Stimulated activated CD8-positive, alpha-beta memory T cell treated with anti-CD3 and anti-CD28 coated beads, Interleukin-7, amount 100 ng/mL, for 1 hour (primary cell): ENCODE measurements at regions not wholly inside any gene's neighbourhood (a gene's known extent, or its start where the extent isn't known, plus 50 kb on each side); places are given as distances from the start of the nearest gene placed in this dataset.
"Not testable (repeated sequence)": the region's sequence is repeated elsewhere in the genome, so short reads cannot be mapped to it uniquely, and the experiment has no call there.

ENCODE experiments used
- DNase-seq, 2 donors: peaks; one replicate each; pipeline ENCODE4 v3.0.0-alpha.2; 2020; ENCODE audit warnings: low read depth in 2 of 2

- DNase-seq = no peak
Observed at GRCh38 chr9:29212397-29213387, 1639.4 kb upstream of the C9orf72 start.

GRCh38 chr9:29213417-29214153, 1640.3 kb upstream of the C9orf72 start, which contains the start of gene LINGO2:
Gene LINGO2, minus strand, starts transcription at chr9:29213601.
- no peak for DNase-seq

GRCh38 chr9:29214154-29214689, 1640.9 kb upstream of the C9orf72 start:
- DNase-seq = no peak

GRCh38 chr9:29214690-29215253, 1641.5 kb upstream of the C9orf72 start:
- no peak for DNase-seq

- no peak for DNase-seq
Observed at GRCh38 chr9:29217966-29218365, 1644.7 kb upstream of the C9orf72 start.

GRCh38 chr9:29220596-29221251, 1647.4 kb upstream of the C9orf72 start:
- DNase-seq = no peak

GRCh38 chr9:29228558-29228957, 1655.3 kb upstream of the C9orf72 start:
- no peak for DNase-seq

- DNase-seq = no peak
Observed at GRCh38 chr9:29230931-29231330, 1657.7 kb upstream of the C9orf72 start.

GRCh38 chr9:29233193-29233592, 1659.9 kb upstream of the C9orf72 start:
- DNase-seq = no peak

GRCh38 chr9:29241320-29241719, 1668.0 kb upstream of the C9orf72 start:
- no peak for DNase-seq

GRCh38 chr9:29245351-29245750, 1672.1 kb upstream of the C9orf72 start:
- DNase-seq = no peak

GRCh38 chr9:29270400-29270799, 1697.1 kb upstream of the C9orf72 start:
- DNase-seq = not testable (repeated sequence)

GRCh38 chr9:29282121-29282520, 1708.8 kb upstream of the C9orf72 start:
- no peak for DNase-seq

GRCh38 chr9:29285818-29286217, 1712.5 kb upstream of the C9orf72 start:
- DNase-seq = no peak

- DNase-seq = no peak
Observed at GRCh38 chr9:29289365-29289764, 1716.1 kb upstream of the C9orf72 start.

GRCh38 chr9:29290516-29290915, 1717.2 kb upstream of the C9orf72 start:
- no peak for DNase-seq

GRCh38 chr9:29297592-29297991, 1724.3 kb upstream of the C9orf72 start:
- DNase-seq = no peak

GRCh38 chr9:29311221-29311620, 1737.9 kb upstream of the C9orf72 start:
- DNase-seq = no peak

- no peak for DNase-seq
Observed at GRCh38 chr9:29312327-29312726, 1739.0 kb upstream of the C9orf72 start.

GRCh38 chr9:29319736-29320513, 1746.6 kb upstream of the C9orf72 start:
- no peak for DNase-seq

GRCh38 chr9:29322240-29322639, 1749.0 kb upstream of the C9orf72 start:
- DNase-seq = no peak
